Mucosa of stomach (tissue), 1 donor: ENCODE measurements at regions not wholly inside any gene's neighbourhood (a gene's known extent, or its start where the extent isn't known, plus 50 kb on each side); places are given as distances from the start of the nearest gene placed in this dataset.

Experiments used
- H3K27me3 ChIP-seq: one replicate; pipeline ENCODE4 v1.7.0; 2013; ENCODE audit warnings: mild to moderate bottlenecking, low read length; ENCODE audit not compliant: control insufficient read depth, insufficient read depth
- H3K36me3 ChIP-seq: one replicate; pipeline ENCODE4 v1.7.0; 2013; ENCODE audit warnings: low read length; ENCODE audit not compliant: control insufficient read depth, insufficient read depth
- H3K4me1 ChIP-seq: one replicate; pipeline ENCODE4 v1.7.0; 2013; ENCODE audit warnings: mild to moderate bottlenecking, low read length; ENCODE audit not compliant: control insufficient read depth, insufficient read depth
- H3K4me3 ChIP-seq: one replicate; pipeline ENCODE4 v1.7.0; 2013; ENCODE audit warnings: low read length
- H3K9ac ChIP-seq: one replicate; pipeline ENCODE4 v1.7.0; 2013; ENCODE audit warnings: mild to moderate bottlenecking, low read length, moderate library complexity
- H3K9me3 ChIP-seq: one replicate; pipeline ENCODE4 v1.7.0; 2013; ENCODE audit warnings: mild to moderate bottlenecking, low read length, moderate library complexity; ENCODE audit not compliant: control insufficient read depth
- donor health status: Pancreatic carcinoma.

DNA sequence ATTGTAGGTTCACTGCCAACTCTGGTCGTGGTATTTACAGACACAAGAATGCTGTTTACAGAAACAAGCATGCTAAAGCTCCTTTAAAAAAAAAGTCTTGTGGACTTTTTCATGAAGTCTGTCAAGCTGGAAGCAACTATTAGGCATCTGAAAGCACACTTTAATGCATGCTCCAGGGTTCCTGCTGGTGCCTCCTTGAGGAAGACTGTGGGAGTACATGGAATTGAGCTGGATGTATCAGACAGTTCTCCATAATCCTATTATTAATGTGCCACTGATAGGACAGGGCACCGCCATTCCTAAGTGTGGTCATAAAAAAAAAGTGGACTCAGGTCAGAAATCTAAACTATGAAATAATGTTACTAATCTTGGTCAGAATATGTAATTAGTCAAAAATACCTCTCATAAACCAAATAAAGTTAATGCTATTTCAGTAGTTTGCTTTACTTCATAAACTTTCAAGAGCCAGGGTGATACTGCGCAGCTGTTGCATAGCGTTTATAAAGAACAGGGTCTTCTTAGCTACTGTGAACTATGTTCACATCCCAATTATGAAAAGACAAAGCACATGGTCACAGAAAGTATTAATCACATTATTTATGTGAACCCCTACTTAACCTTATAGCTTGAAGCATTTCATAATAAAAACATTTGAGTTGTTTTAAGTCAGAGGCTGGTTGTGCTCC, 390.8 kb upstream of the PTGER4 start:
- Histone ChIP-seq H3K9ac (no peak overlapping the region), H3K36me3 (no peaks in the 10 kb centered on the region), H3K9me3 (no peaks in the 10 kb centered on the region), H3K4me1 (no peaks in the 10 kb centered on the region), H3K4me3 (no peak overlapping the region), H3K27me3 (no peaks in the 10 kb centered on the region)

DNA sequence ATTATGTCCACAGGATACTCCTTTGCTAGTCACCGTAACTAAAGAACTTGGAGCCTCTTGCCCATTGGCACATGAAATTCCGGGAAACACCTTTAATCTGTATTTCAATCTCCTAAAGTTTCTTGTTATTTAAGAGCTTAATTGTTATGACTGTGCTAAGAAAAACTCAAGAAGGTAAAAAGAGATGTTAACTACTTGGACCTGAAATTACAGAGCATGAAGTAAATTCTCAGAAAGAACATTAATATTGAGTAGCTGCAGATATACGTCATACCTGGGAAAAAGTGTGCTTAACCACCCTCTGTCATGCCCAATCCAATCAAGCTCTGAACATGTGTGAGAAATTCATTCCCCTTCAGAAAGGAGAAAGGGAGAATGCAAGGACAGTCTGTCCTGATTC, 394.9 kb upstream of the PTGER4 start:
- Histone ChIP-seq H3K4me1 (no peaks in the 10 kb centered on the region), H3K9me3 (no peaks in the 10 kb centered on the region), H3K36me3 (no peaks in the 10 kb centered on the region), H3K4me3 (no peak overlapping the region), H3K27me3 (no peaks in the 10 kb centered on the region), H3K9ac (no peak overlapping the region)

DNA sequence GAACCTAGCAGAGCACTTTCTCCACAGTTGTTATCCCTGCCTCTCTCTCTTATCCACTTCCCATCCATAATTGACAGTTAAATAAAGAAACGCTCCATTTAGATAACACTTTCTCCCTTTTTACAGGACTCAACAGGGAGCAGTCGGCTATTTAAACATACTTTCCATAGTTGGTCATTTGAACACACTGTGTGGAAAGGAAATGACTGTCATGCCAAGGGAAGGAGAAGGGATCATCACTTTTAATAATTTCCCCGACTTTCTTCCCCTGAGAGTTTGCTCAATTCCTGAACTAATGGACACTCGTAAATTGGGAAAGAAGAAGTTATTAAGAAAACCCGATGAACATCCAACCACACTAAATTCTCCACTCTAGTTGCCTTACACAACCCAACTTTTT, 400.8 kb upstream of the PTGER4 start:
- Histone ChIP-seq H3K9me3 (no peaks in the 10 kb centered on the region), H3K36me3 (no peaks in the 10 kb centered on the region), H3K27me3 (no peaks in the 10 kb centered on the region), H3K4me3 (no peak overlapping the region), H3K4me1 (no peaks in the 10 kb centered on the region), H3K9ac (no peak overlapping the region)

DNA sequence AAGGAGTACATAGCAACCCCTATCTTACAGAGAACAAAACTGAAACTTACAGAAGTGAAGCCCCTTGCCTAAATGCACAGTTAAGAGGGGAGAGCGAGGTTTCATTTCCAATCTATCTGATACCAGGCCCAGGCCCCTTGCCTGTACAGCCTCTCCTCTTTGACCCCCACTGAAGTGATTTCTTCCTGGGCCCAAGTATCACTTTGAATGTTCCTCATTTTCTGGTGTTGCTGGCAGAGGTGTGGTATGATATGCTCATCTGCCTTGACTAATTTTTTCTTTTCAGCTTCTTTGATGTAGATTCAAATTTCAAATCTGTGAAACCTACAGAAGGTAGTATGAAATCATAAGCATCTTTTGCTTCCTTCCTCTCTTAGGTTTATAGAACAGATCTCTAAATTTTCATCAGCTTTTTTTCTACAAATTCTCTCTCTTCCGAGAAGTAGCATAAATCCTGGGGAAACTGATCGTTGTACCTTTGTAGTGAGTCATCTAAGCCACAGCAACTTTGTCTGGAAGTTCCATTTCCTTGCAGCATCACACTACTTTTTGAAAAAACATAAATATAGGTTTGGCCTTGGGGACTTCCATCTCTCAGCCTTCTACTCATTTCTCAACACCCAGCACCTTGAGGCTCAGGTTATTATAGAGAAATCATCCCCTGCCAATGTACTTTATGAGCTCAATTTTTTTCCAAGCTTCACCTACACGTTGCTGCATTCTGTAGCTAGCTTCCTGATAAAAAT, 402.4 kb upstream of the PTGER4 start:
- H3K9ac ChIP-seq: no peak overlapping the region
- H3K4me1 ChIP-seq: no peaks in the 10 kb centered on the region
- H3K9me3 ChIP-seq: no peaks in the 10 kb centered on the region
- H3K27me3 ChIP-seq: no peaks in the 10 kb centered on the region
- H3K36me3 ChIP-seq: no peaks in the 10 kb centered on the region
- H3K4me3 ChIP-seq: no peak overlapping the region

DNA sequence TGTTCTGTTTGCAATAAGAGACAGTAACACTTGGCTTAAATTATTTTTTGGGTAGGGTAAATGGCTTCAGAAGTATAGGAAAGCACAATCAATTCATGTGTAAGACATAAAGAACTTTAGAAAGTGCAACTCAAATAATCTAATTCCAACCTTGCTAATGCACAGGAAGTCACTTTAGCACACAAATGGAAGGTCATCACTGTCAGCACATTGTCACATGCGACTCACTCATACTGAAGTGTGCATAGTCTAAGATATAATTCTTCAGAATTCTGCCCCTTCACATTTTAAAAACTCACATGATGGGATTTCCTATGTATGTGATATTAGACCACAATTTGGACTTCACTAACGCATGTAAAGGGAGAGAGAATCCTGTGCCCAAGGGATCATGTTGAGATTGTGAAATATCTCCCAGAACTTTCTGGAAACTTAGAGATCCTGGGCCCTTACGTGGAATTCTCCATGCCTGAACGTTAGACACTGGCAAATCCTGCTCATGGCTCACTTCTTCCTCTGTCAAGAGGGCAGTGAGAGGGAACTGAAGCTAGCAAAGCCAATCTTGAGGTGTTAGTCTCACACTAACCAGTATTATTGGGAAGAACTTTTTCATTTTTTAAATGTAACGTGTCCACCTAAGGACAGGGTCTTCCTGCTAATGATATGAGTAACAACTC, 403.2 kb upstream of the PTGER4 start:
- Histone ChIP-seq H3K9me3 (no peaks in the 10 kb centered on the region), H3K9ac (no peak overlapping the region), H3K4me1 (no peaks in the 10 kb centered on the region), H3K36me3 (no peaks in the 10 kb centered on the region), H3K4me3 (no peak overlapping the region), H3K27me3 (no peaks in the 10 kb centered on the region)

DNA sequence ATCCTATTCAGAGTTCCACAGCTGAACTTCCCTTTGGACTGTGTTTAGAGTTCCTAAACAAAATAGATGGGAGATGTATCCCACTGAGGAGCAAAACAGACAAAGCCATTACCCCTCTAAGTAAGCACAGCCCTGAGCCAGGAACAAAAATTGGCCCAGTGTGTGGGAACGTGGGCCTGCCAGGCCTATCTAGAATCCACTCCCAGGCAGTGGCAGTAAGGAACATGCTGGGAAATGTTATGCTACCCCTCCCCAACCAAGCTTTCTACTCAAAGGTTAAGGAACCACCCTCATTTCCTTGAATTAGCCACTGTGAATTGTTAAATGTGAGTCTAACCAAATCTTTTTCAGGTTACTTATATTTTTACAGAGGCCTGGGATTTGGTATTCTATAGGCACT, 405.1 kb upstream of the PTGER4 start:
- Histone ChIP-seq H3K9me3 (no peaks in the 10 kb centered on the region), H3K36me3 (no peaks in the 10 kb centered on the region), H3K4me3 (no peak overlapping the region), H3K4me1 (no peaks in the 10 kb centered on the region), H3K27me3 (no peaks in the 10 kb centered on the region), H3K9ac (no peak overlapping the region)

DNA sequence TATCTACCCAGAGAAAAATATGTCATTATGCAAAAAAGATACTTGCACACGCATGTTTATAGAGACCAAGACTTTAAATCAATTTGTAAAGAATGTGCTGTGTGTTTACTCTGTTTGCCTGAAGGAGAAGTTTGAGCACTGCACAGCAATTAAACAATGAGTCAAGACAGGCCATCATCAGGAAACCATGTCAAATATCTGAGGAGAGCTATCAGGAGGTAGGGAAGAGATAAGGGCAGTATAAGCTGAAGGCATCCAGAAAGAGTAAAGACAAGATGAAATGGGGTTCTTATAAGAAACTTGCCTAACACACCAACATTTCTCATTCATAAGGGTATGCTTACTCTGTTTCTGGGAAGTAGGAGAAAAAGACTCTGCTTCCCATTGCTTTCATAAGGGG, 405.8 kb upstream of the PTGER4 start:
- no peak overlapping the region for H3K9ac ChIP-seq
- no peaks in the 10 kb centered on the region for H3K4me1 ChIP-seq
- H3K36me3 ChIP-seq: no peaks in the 10 kb centered on the region
- no peak overlapping the region for H3K4me3 ChIP-seq
- H3K9me3 ChIP-seq: no peaks in the 10 kb centered on the region
- H3K27me3 ChIP-seq: no peaks in the 10 kb centered on the region

DNA sequence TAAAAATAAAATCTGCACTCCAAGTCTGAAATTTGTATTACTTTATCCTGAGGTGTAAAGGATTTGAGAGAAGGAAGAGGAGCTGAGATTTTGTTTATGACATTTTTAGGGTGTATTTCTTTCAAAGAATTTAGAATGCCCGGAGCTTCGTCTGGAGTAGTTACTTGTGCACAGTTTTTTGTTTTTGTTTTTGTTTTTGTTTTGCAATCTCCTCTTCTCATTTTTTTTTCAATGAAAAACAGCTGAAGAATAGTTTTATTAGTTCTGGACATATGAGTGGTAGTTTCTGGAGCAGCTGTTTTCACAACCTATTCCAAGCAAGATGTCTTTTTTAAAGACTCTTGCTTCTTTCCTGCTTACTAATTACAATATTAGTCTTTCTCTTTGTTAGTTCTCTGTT, 408.2 kb upstream of the PTGER4 start:
- no peaks in the 10 kb centered on the region for H3K27me3 ChIP-seq
- H3K4me3 ChIP-seq: no peak overlapping the region
- no peak overlapping the region for H3K9ac ChIP-seq
- no peaks in the 10 kb centered on the region for H3K4me1 ChIP-seq
- no peaks in the 10 kb centered on the region for H3K36me3 ChIP-seq
- H3K9me3 ChIP-seq: no peaks in the 10 kb centered on the region

DNA sequence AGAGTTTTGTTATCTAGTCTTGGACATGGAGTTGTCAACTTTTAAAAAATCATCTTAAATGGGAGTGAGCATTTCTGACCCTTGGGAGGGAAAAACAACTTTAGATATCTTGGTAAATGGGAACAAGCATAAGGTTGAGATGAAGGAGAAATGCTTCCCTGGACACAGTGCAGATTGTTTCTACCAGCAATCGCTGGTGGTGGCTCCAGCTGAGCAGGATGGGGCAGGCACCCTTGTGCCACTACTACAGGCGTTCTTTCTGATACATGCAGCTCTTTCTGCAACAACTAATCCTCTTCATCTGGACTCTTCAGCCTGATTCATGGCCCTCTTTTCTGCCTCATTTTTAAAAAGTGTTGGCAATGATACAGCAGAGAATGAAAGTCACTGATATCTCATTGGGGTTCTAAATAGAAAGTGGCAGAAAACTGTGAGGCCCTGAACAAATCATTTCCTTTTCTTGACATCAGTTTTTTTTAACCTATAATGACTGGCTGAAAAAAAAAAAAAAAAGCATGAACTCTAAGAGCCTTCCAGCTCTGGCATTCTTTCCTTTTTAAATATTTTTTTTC, 409.4 kb upstream of the PTGER4 start:
- H3K36me3 ChIP-seq: no peaks in the 10 kb centered on the region
- H3K4me1 ChIP-seq: no peaks in the 10 kb centered on the region
- H3K9me3 ChIP-seq: no peaks in the 10 kb centered on the region

DNA sequence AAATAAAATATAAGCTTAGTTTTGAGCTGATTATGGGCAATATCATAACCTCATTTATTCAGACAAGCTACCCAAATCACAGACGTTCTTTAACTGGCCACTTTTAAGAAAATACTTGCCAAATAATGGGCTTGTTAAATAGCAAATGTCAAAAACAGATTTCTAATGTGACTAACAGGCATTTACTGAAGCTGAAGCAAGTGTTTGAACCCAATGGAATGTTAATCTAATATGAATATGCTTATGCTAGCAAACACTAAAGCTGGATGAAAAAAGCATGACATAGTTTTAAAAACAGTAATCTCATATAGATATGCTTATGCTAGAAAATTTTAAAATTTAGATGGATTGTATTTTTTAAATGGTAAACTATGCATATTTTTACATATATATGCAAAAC, 411.6 kb upstream of the PTGER4 start:
- Histone ChIP-seq H3K9ac (no peak overlapping the region), H3K36me3 (no peaks in the 10 kb centered on the region), H3K27me3 (no peaks in the 10 kb centered on the region), H3K4me1 (no peaks in the 10 kb centered on the region), H3K9me3 (no peaks in the 10 kb centered on the region), H3K4me3 (no peak overlapping the region)

More for the DNA sequence above, 409.4 kb upstream of the PTGER4 start:
- no peak overlapping the region for H3K9ac ChIP-seq
- no peak overlapping the region for H3K4me3 ChIP-seq
- no peaks in the 10 kb centered on the region for H3K27me3 ChIP-seq

DNA sequence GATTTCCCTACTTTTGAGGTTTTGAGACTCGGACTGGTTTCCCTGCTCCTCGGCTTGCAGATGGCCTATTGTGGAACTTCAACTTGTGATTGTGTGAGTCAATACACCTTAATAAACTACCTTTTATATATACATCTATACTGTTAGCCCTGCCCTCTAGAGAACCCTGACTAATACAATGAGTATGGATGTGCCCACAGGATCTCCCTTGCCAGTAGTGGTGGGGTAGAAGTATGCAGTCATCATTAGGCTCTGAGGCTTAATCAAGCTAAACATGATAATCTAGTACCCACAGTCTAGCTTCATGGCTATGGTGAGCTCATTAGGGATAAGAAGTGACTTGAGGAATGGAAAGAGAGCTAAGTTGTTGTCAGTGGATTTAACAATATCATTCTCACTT, 412.8 kb upstream of the PTGER4 start:
- Histone ChIP-seq H3K4me3 (no peak overlapping the region), H3K9me3 (no peaks in the 10 kb centered on the region)

DNA sequence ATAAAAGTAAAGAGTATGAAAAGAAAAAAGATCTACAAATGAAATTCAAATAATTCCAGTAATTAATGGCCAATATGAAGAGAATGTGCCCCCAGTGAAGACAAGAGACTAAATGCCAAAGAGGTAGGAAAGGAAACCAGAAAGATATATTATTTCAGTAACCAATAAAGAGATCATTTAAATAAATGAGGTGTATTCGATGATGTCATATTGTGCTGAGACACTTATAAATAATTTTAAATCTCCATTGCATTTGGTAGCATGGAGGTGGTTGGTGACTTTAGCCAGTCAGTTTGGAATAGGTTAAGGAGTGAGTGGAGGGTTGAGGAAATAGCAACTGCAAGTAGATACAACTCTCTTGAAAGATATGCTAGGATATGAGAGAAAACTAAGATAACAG, 417.7 kb upstream of the PTGER4 start:
- no peaks in the 10 kb centered on the region for H3K9me3 ChIP-seq
- H3K9ac ChIP-seq: no peak overlapping the region
- no peak overlapping the region for H3K4me3 ChIP-seq
- H3K4me1 ChIP-seq: no peaks in the 10 kb centered on the region
- no peaks in the 10 kb centered on the region for H3K27me3 ChIP-seq
- no peaks in the 10 kb centered on the region for H3K36me3 ChIP-seq

More for the DNA sequence above, 412.8 kb upstream of the PTGER4 start:
- Histone ChIP-seq H3K4me1 (no peaks in the 10 kb centered on the region), H3K36me3 (no peaks in the 10 kb centered on the region), H3K27me3 (no peaks in the 10 kb centered on the region), H3K9ac (no peak overlapping the region)
